Right atrium auricular region (tissue), 2 donors: ENCODE measurements at regions not wholly inside any gene's neighbourhood (a gene's known extent, or its start where the extent isn't known, plus 50 kb on each side); places are given as distances from the start of the nearest gene placed in this dataset.

Source experiments
- DNase-seq: peaks from one replicate; pipeline ENCODE4 v3.0.0-alpha.2; 2019; ENCODE audit warnings: low spot score
- H3K27ac ChIP-seq, 2 donors: fragments of 200-600 bp; sonication (generic); 1 replicate in 1 of 2; 2 replicates in 1 of 2; pipeline ENCODE4 v1.5.1; 2016 to 2019
- H3K27me3 ChIP-seq, 2 donors: fragments of 200-600 bp; sonication (generic); one replicate each; pipeline versions ENCODE4 v1.5.1 to v1.6.0; 2017 to 2019
- H3K36me3 ChIP-seq: fragments of 200-600 bp; sonication (generic); one replicate; pipeline ENCODE4 v1.5.1; 2016
- H3K4me1 ChIP-seq, 2 donors: fragments of 200-600 bp; sonication (generic); one replicate each; pipeline versions ENCODE4 v1.5.1 to v1.6.0; 2017 to 2019
- H3K4me3 ChIP-seq, 2 donors: fragments of 200-600 bp; sonication (generic); 1 replicate in 1 of 2; 2 replicates in 1 of 2; pipeline ENCODE4 v1.5.1; 2017 to 2019; ENCODE audit warnings: mild to moderate bottlenecking in 1 of 2, moderate library complexity in 1 of 2
- H3K9me3 ChIP-seq, 2 donors: fragments of 200-600 bp; sonication (generic); one replicate each; pipeline ENCODE4 v1.5.1; 2019
- CTCF ChIP-seq, 2 donors: fragments of 200-600 bp; sonication (generic); IDR thresholded peaks; one replicate each; pipeline ENCODE4 v1.5.1; 2019; ENCODE audit warnings: antibody characterized with exemption in 2 of 2

- TF ChIP-seq CTCF (IDR thresholded peaks at IDR 0.05) = no peak
- peaks cover 0 to 4% of the 10 kb centered on the region in 2 donors for H3K9me3 ChIP-seq
- DNase-seq = no peak
- H3K27me3 ChIP-seq = no peaks in the 10 kb centered on the region
- no peaks in the 10 kb centered on the region for H3K36me3 ChIP-seq
- H3K4me1 ChIP-seq = peaks cover 0 to 6% of the 10 kb centered on the region in 2 donors
- H3K27ac ChIP-seq = no peak overlapping the region
- H3K4me3 ChIP-seq = no peak overlapping the region
Measured at GRCh38 chr11:87417951-87418350, 380.2 kb downstream of the TMEM135 start.

- peak; percentile 63 for DNase-seq
- Histone ChIP-seq H3K4me3 (no peak overlapping the region), H3K27ac (peak overlapping the region in 1 of 2 donors; percentile 23), H3K27me3 (no peaks in the 10 kb centered on the region), H3K36me3 (no peaks in the 10 kb centered on the region), H3K9me3 (no peaks in the 10 kb centered on the region), H3K4me1 (no peaks in the 10 kb centered on the region)
- no peak for TF ChIP-seq CTCF (IDR thresholded peaks at IDR 0.05)
Measured at GRCh38 chr11:87405843-87406242, 368.1 kb downstream of the TMEM135 start.

GRCh38 chr11:87405356-87405755 is 367.6 kb downstream of the TMEM135 start:
- no peak for TF ChIP-seq CTCF (IDR thresholded peaks at IDR 0.05)
- Histone ChIP-seq H3K36me3 (no peaks in the 10 kb centered on the region), H3K27me3 (no peaks in the 10 kb centered on the region), H3K27ac (peak overlapping the region in 1 of 2 donors; percentile 23), H3K9me3 (no peaks in the 10 kb centered on the region), H3K4me1 (no peaks in the 10 kb centered on the region), H3K4me3 (no peak overlapping the region)
- no peak for DNase-seq

- Histone ChIP-seq H3K27ac (no peak overlapping the region), H3K27me3 (no peaks in the 10 kb centered on the region), H3K36me3 (no peaks in the 10 kb centered on the region), H3K9me3 (no peaks in the 10 kb centered on the region), H3K4me1 (no peaks in the 10 kb centered on the region), H3K4me3 (no peak overlapping the region)
- no peak for DNase-seq
- TF ChIP-seq CTCF (IDR thresholded peaks at IDR 0.05) = no peak
Measured at GRCh38 chr11:87401653-87402052, 363.9 kb downstream of the TMEM135 start.

- Histone ChIP-seq H3K27me3 (no peaks in the 10 kb centered on the region), H3K9me3 (peaks cover 0 to 10% of the 10 kb centered on the region in 2 donors), H3K4me3 (no peak overlapping the region), H3K36me3 (no peaks in the 10 kb centered on the region), H3K4me1 (no peaks in the 10 kb centered on the region), H3K27ac (peak overlapping the region in 1 of 2 donors; percentile 40)
- no peak for TF ChIP-seq CTCF (IDR thresholded peaks at IDR 0.05)
- no peak for DNase-seq
Measured at GRCh38 chr11:87399341-87399740, 361.6 kb downstream of the TMEM135 start.

GRCh38 chr11:87398931-87399330 is 361.2 kb downstream of the TMEM135 start:
- Histone ChIP-seq H3K4me1 (no peaks in the 10 kb centered on the region), H3K9me3 (peaks cover 0 to 11% of the 10 kb centered on the region in 2 donors), H3K4me3 (no peak overlapping the region), H3K36me3 (no peaks in the 10 kb centered on the region), H3K27ac (peak overlapping the region; percentile 44 to 62), H3K27me3 (no peaks in the 10 kb centered on the region)
- no peak for TF ChIP-seq CTCF (IDR thresholded peaks at IDR 0.05)
- DNase-seq = peak; percentile 79
